DOHH2 (cell line): ENCODE measurements at regions not wholly inside any gene's neighbourhood (a gene's known extent, or its start where the extent isn't known, plus 50 kb on each side); places are given as distances from the start of the nearest gene placed in this dataset.

Source experiments
- EZH2phosphoT487 ChIP-seq: fragments of 200-600 bp; sonication (generic); IDR thresholded peaks from 2 replicates; pipeline ENCODE4 v1.6.1; 2017; ENCODE audit warnings: borderline replicate concordance, mild to moderate bottlenecking, antibody characterized with exemption, low read length, moderate library complexity, mixed read lengths
- TF ChIP-seq, protein P1 (sequence below): fragments of 200-600 bp; sonication (generic); IDR thresholded peaks from one replicate; pipeline ENCODE4 v1.5.1; 2014; ENCODE audit warnings: antibody characterized with exemption, mild to moderate bottlenecking, low read depth, low read length; ENCODE audit not compliant: poor library complexity, severe bottlenecking

DNA sequence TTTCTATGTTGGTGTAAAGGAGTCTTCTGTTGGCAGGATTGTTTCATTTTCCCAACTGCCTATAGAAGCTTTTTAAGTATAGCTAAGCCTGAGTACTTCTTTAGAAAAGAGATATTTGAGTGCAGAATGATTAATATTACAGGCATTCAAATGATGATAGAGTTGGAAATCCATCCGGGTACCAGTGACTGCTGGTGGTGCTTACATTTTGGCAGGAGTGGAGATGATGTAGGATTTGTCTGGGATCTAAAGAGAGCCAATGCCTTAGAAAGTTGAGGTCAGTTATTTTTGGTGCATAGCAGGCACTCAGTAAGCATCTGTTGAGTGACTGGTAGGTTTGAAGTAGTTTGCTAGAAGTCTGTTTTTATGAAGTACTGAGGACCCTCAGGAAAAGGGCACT, 433.5 kb downstream of the DMAC1 start:
- TF ChIP-seq, protein P1, sequence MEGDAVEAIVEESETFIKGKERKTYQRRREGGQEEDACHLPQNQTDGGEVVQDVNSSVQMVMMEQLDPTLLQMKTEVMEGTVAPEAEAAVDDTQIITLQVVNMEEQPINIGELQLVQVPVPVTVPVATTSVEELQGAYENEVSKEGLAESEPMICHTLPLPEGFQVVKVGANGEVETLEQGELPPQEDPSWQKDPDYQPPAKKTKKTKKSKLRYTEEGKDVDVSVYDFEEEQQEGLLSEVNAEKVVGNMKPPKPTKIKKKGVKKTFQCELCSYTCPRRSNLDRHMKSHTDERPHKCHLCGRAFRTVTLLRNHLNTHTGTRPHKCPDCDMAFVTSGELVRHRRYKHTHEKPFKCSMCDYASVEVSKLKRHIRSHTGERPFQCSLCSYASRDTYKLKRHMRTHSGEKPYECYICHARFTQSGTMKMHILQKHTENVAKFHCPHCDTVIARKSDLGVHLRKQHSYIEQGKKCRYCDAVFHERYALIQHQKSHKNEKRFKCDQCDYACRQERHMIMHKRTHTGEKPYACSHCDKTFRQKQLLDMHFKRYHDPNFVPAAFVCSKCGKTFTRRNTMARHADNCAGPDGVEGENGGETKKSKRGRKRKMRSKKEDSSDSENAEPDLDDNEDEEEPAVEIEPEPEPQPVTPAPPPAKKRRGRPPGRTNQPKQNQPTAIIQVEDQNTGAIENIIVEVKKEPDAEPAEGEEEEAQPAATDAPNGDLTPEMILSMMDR = no peak
- TF ChIP-seq EZH2phosphoT487 = no peak
